NCI-H526 (cell line): ENCODE measurements at regions not wholly inside any gene's neighbourhood (a gene's known extent, or its start where the extent isn't known, plus 50 kb on each side); places are given as distances from the start of the nearest gene placed in this dataset.
"Not testable (repeated sequence)": the region's sequence is repeated elsewhere in the genome, so short reads cannot be mapped to it uniquely, and the experiment has no call there.

Source experiments
- DNase-seq, 2 experiments: peaks; one replicate each; lab custom pipeline; 2025; lab: John Stamatoyannopoulos, UW

DNA sequence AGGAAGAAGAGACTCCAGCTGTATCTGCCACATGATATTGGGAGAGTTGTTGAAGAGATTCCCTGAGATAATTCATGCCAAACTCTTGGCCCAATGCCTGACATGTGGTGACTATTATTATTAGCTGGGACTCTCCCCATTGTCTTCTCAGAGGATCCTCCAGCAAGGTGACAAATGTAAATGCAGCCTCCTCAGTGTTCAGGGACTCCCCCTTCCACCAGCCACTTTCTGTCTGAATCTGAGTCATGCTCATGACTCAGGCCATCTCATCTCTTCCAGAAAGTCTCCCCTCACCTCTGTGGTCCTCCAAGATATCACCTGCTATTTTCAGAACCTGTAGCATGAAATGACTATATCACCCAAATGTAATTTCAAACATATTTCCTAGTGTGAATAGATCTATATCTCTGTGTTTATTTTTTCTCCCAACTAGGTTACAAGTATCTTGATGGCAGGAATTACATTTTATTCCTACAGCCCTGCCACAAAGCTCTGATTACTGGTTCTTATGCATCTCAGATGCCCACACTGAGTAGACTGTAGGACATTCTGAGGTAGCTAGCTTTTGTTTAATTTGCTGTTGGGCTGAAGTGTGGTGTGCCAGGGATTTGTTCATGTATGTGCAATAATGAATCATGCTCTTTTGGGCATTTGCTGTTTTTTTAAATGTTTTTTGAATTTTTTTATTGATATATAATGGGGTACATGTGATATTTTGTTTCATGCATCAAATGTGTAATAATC, 126.6 kb upstream of the IL12B start:
- no peak for DNase-seq

DNA sequence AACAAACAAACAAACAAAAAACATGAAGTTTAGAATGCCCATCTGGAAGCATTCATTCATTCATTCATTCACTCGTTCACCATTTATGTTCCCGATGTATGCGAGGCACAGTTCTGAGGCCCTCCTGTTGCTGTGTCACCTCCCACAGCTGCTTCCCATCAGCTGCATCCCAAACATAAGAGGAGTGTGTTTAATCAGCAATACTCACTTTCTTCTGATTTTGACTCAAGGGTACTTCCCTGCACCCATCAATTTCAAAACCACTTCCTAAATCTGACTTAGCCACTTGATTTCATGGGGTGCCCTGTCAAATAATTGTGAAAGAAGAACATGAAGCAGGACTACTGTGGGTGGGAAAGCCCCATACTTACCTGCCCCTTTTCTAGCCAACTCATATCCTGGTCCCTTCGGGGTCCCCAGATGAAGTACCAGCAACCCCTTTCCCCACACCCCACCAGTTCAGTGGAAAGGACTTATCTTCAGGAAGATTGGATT, 128.0 kb upstream of the IL12B start:
- DNase-seq, result no peak

DNA sequence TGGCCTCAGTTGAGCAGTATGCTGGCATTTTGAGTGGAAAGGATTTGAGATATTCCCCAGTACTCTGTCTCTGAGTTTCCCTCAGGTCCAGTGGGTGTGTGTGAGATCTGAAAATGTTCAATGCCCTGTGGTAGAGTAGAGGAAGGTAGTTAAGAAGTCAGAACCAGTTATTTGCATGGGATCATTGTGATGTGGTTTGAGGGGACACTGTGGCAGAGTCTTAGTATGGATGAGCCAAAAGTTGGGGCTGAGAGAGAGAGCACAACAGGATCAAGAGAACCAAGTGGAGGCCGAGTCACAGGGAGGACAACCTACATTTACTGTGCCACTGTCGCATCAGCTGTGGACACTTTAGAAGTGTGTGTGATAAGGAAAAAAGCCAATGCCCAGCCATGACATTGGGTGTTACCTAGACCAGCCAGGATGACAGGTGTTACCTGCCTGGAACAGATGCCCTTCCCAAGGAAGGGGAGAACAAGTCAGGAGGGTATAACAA, 128.9 kb upstream of the IL12B start:
- no peak for DNase-seq

DNA sequence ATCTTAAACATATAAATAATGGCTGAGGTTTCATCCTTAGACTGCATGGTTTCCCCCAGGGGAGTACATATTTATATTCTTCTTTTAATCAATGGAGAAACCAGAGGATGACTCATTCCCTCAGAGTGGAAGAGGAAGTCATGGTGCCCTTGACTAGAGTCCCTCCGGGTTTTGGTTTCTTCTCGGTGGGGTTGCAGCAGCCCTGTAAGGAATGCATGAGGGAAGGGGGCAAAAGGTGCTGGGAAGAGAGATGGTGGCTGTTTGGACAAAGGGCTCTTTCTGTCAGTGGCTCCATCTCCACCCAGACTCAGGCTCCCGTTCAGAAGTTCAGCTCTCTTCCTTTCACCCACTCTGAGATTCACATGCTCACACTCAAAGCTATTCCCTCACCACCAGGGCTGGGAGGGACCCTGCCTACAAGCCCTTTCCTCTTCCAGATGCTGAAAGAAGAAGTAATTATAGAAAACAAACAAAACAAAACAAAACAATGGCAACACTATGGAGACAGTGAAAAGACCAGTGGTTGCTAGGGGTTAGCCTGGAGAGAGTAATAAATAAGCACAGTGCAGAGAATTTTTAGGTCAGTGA, 129.8 kb upstream of the IL12B start:
- DNase-seq, result no peak

DNA sequence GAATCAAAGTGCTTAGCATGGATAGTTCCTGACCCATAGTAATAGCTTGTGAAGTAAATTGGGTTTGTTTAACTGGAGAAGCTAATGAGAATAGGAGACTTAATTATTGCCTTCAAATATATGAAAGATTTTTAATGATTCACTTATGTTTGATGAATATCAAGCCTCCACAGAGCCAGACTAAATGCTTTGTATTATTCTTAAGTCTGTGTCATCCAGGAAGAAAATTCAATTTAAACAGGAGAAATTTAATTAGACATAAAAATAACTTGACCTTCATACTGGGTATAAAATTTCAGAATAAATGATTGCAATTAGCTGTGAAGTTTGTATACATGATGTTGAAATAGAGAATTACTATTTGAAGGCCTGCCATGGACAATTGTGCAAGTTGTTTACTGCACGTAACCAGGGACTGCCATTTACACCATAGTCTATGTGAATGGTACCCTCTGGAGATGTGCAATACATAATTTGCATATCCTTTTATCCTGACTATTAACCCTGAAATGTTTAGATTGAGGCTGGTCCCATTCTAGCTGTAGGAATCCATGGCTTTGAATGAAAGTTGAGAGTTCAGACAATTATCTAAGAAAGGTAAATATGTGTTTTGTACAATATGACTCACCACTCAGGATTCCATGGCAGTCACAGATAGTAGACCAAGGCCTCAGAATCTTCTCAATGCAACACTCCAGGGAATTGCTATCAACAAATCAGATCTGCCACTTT, 133.5 kb upstream of the IL12B start:
- DNase-seq, result no peak

DNA sequence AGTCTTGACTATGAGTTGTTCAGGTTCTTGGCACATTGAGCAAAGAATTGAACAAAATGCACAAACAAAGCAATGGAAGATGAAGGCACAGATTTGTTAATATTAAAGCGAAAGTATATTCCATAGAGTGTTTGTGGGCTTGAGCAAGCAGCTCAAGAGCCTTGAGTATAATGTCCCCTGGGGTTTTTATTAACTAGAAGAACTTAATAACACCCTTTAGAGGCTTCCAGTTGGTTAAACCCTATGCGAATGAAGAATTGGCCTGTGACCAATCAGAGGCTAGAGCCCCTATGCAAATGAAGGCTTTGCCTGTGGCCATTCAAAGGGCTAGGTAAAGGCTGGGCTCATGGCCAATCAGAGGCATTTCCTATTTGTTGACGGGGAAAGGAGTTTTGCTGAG, 135.3 kb upstream of the IL12B start:
- DNase-seq, result no peak

DNA sequence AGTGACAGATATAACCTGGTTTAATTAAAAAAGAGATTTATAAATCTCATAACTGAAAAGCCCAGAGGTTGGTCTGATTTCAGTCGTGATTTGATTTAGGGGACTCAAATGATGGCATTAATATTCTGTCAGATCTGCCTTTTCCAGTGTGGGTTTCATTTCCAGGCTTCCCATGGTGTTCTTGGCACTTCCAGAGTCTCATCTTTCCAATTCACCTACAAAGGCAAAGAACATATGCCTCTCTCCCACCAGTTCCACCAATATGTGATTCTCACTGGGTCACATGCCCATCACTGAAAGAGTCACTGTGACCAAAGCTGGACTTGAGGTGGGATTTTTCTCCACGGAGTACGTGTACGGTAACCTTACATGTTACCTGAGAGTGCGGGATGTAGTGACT, 137.4 kb upstream of the IL12B start:
- no peak for DNase-seq

DNA sequence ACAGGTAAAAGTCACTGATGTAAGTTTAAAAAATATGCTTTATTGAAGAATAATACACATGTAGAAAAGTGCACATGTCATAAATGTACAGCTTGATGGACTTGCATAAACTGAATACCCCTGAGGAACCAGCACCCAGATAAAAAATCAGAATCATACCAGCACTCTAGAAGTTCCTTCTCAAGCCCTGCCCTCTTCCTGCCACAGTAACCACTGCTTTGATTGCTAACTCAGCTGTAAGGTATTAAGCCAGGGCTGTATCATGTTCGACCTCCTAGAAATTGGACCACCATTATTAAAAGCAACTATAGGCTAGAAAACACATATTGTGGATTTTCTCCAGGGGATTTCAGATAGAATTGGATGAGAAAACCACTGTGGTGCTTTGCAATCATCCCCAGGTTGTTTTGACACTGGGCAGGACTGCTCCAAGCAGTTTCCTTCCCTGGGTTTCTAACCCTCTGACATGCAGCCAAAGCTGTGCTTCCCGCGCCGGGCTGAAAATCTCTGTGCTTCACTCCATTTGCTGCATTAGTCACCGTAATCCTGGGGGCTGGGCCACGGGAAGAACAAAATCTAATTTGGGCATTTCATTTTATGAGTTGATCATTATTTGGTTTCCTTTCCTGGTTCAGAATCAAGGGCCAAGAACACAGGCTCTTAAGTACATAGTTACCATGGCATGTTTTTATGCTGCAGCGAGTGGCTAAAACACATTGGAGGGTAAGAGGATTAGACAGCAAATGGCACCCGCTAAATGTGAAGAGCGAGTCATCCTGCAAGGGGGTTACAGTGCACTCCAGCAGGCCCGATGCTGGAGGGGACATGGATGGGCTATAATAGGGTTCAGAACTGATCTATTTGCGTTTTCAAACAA, 139.4 kb upstream of the IL12B start:
- DNase-seq, result no peak

DNA sequence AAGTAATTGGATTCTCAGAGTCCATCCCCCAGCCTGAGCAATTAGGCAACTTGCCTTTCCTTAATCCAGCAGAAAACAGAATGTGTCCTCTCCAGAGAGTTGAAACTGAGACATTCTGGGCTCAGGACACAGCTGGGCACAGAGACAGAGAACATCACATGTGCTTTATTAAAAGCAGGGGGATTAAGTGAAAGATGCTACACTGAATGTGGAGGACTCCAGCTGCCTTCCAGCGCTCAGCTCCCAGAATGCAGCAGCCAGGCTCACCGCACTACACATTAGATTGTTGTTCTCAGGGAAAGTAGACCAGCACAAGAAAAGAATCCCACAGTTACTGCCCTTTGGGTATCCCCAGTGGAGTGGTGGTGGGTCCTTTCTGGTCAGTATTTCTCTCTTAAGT, 141.6 kb upstream of the IL12B start:
- DNase-seq, result no peak

DNA sequence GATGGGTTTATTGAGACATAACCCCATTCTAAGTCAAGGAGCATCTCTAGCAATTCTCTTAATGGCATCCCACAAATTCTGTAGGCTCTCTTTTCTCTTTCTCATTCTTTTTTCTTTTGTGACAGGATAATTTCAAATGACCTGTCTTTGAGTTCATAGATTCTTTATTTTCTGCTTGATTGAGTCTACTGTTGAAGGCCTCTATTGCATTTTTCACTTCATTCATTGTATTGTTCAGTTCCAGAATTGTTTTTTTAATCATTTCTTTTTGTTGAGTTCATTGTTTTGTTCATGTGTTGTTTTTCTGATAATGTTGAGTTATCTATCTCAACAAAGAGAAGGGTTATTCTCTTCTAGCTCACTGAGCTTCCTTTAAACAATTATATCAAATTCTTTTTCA, 144.7 kb upstream of the IL12B start:
- DNase-seq, result no peak

DNA sequence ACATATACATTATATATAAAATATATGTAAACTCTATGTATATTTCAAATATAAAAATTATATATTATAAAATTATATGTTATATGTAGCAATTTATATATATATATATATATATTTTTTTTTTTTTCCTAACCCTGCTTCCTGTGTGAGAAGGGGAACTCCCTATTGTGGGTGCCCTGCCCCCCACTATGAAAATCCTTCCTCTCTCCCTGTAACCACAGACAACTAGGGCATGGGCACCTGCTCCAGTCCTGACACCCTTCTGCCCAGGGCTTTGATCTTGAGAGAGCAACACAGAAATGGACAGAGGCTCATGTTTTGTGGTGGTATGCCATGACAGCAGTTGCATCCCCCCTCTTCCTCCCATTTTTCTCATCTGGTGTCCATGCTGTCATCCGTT, 148.7 kb upstream of the IL12B start:
- DNase-seq, result no peak

DNA sequence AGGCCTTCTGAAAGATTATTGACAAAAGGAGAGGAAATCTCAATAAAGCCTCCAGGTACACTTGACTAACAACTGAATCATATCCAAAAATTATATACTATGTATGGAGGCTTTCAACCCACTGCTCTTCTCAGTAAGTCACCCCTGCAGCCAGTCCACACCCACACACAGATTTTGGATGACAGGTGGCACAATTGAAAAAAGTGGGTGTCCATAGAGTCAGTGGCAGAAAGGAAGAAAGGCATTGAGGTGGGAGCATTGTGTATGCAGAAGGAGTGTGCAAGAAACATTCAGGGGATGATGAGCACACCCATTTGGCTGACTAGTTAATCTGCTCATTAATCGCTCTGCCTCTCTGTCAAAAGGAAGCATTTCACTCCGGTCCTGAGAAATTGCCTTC, 150.6 kb upstream of the IL12B start:
- DNase-seq, result no peak

DNA sequence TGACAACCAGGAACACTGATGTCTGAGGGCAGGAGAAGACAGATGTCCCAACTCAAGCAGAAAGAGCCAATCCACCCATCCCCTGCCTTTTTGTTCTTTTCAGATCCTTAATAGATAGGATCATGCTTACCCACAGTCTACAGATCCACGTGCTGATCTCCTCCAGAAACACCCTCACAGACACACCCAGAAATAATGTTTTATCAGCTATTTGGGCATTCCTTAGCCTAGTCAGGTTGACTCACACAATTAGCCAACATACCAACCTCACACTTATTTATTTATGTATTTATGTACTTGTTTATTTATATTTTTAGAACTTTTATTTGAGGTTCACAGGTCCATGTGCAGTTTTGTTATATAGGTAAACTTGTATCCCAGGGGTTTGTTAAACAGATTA, 151.5 kb upstream of the IL12B start:
- no peak for DNase-seq

DNA sequence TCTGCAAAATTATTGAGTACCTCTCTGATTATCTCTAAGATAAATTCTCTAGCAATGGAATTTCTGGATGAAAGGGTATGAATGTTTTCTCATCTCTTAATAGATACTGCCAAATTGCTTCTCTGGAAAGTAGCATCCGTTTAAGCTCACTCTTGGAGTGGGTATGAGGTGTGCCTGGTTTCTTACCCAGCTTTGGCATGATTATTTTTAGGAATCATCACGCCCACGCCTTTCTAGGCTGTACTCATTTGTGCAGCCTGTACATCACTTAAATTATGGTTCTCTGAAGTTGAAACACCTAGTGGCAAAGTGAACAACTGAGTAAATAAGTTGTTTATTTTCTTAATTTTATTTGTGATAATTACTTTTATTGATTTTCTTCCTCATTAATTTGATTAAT, 156.5 kb upstream of the IL12B start:
- no peak for DNase-seq

DNA sequence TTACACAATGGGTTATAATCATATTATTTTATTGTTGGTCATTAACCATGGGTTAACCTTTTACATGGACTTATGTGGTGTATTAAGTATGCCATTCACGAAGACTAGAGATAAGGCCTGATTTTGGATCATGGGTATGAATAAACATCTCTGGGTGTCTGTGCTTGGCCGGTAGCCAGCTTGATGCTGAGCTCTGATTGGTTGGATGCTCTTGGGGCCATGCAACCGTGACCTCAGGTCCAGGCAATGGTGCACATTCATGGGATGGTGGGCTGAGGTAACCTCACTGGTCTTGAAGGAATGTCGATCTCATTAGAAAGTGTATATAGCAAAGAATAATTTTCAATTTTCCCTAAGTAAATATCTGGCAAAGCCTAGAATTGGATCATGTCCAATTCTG, 158.2 kb upstream of the IL12B start:
- no peak for DNase-seq

DNA sequence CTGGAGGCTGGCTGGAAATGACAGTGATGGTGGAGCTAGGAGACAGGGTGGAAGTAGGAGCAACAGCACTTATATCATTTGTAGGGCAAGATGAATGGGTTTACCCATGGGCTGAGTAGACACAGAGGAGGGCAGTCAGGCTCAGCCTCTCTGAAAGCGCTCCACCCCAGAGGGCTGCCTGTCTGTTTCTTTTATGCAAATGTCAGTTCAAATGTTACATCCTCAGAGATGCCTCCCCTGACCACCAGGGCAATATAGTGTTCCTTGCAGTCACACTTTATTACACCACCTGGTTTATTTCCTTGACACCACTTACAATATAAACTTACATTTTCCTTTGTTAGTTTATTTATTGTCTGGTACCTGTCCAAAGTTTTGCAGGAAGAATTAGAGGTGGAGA, 159.5 kb upstream of the IL12B start:
- DNase-seq, result peak in 1 of 2 experiments; percentile 3

DNA sequence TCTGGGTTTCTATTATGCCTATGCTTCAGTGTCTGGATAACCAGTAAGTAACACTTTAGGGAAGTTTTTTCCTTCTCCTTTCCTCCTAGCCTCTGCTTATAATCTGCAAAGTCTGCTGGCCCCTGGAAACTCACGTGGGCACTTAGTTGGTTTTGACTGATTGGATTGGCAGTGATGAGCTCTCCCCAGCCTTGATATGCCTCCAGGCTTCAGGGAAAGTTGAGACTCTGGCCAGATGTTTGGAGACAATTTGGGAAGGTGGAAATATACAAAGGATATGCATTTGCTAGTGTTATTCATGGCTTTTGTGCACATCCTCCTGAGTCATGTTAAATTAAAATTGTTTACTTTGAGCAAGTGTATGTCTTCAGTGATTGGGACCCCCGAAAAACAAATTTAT, 160.2 kb upstream of the IL12B start:
- no peak for DNase-seq

DNA sequence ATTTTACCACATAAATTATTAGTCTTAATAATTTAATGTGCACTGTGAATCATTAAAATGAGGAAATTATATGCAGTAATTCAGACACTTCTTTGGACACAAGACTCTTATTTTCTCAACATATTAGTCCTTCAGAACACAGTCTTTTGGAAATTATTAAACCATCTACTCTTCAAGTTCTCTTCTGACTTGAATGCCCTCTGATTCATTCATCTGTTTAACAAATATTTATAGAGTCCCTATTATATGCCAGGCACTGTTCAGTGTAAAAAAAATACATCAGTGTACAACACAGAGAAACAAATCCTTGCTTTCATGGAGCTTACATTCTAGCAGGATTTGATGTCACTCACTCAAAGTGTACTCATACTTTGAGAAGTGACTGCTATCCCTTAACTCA, 163.4 kb upstream of the IL12B start:
- DNase-seq, result no peak

DNA sequence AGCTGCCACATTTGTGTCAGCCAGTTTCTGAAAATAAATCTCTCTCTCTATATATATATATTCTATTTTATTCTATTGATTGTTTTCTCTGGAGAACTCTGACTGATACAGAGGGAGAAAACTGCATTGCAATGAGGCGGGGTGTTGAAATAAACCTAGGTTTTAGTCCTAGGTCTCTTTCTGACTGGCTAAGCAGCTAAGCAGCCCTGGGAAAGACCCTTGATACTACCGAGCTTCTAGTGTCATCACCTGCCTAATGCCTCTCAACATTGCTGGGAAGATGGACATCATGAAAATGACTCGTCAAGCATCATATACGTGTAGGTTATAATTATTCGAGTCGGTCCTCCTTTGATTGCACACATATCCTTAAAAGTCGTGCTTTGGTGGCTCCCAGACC, 166.5 kb upstream of the IL12B start:
- DNase-seq, result no peak

DNA sequence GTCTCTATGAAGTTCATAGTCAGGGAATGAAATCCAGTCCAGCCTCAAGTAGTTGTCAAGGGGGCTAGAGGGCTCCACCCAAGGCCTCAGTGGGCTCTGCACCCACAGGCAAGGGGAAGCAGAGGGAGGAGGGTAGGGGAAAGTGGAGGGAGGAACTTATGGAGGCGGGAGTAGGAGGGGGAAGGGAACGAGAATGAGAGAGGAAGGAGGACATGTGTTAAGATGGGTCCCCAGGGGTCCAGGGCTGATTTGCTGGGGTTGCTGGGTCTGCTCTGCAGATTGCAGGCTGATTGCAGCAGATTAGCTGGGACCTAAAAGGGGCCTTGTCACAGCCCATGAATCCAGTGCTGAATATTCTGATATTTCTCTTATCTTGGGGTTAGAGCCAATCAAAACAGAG, 166.9 kb upstream of the IL12B start:
- DNase-seq, result no peak

DNA sequence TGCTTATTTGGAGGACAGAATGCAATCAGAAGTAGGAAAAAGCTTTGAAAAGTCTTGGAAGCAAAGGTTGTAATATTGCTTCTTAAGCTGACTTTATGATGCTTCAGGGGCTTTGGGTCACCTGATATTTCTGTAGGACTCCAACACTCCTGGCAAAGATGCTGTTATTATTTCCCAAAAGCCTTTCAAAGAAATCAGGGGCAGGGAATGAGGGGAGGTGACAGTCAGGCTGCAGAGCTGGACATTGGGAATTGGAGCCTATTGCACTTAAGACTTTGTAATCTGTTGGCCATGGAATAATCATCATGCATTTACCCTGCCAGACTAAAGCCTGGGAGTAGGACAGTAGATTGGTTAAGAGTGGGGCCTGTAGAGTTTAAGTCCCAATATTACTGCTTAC, 168.3 kb upstream of the IL12B start:
- no peak for DNase-seq

DNA sequence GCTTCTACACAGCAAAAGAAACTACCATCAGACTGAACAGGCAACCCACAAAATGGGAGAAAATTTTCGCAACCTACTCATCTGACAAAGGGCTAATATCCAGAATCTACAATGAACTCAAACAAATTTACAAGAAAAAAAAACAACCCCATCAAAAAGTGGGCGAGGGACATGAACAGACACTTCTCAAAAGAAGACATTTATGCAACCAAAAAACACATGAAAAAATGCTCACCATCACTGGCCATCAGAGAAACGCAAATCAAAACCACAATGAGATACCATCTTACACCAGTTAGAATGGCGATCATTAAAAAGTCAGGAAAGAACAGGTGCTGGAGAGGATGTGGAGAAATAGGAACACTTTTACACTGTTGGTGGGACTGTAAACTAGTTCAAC, 171.8 kb upstream of the IL12B start:
- not testable (repeated sequence) for DNase-seq
